ENCODE measurements at regions not wholly inside any gene's neighbourhood (a gene's known extent, or its start where the extent isn't known, plus 50 kb on each side); places are given as distances from the start of the nearest gene placed in this dataset.

DNA sequence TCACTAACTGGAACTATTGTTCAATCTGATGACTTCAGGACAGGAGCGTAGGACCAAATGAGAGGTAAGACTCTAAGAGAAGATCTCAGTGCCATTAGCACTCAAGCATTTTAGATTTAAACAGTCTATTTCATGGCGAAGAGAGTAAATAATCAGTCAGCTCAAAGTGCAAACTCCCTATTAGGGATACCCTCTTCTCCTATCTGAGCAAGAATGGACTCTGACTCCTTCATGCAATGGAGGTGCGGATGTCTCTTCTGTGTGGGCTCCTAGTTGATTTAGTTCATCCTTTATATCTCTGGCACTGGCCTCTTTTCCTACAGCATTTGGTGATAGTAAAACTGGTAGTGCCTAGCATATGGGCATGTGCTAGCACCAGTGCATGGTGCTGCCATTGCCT, 144.6 kb downstream of the SMC2 start:
- no peak for DNase-seq (ENCODE audit: low read depth)
- H3K4me3 ChIP-seq (ENCODE audit: low read depth, low read length): no peak overlapping the region
- in situ Hi-C loops (cut with HindIII; ENCODE audit: low sequenced_read_pairs): no loop called here
- TF ChIP-seq, protein P1, sequence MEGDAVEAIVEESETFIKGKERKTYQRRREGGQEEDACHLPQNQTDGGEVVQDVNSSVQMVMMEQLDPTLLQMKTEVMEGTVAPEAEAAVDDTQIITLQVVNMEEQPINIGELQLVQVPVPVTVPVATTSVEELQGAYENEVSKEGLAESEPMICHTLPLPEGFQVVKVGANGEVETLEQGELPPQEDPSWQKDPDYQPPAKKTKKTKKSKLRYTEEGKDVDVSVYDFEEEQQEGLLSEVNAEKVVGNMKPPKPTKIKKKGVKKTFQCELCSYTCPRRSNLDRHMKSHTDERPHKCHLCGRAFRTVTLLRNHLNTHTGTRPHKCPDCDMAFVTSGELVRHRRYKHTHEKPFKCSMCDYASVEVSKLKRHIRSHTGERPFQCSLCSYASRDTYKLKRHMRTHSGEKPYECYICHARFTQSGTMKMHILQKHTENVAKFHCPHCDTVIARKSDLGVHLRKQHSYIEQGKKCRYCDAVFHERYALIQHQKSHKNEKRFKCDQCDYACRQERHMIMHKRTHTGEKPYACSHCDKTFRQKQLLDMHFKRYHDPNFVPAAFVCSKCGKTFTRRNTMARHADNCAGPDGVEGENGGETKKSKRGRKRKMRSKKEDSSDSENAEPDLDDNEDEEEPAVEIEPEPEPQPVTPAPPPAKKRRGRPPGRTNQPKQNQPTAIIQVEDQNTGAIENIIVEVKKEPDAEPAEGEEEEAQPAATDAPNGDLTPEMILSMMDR (IDR thresholded peaks at IDR 0.05; ENCODE audit: low read depth, low read length, missing control alignments): no peak

DNA sequence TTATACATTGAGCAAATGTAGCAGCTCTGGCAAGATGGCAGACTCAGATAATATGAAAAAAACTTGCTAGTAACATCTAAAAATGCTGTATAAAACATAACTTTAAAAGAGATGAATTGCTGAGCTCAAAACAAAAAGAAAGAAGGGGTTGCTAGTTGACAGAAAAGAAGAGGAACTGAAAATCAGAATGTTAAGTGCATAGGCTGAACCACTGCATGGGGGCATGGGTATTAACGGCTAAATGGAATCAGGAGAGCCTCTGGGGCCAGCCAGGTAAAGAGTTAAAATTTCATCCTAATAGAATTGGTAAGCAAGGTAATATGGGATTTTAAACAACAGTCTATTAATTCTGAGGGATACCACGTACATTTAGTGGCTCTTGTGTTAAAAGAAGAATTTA, 146.8 kb downstream of the SMC2 start:
- in situ Hi-C loops (cut with HindIII; ENCODE audit: low sequenced_read_pairs): no loop called here
- H3K4me3 ChIP-seq (ENCODE audit: low read depth, low read length): no peak overlapping the region
- TF ChIP-seq, protein P1 (IDR thresholded peaks at IDR 0.05; ENCODE audit: low read depth, low read length, missing control alignments): no peak
- no peak for DNase-seq (ENCODE audit: low read depth)

DNA sequence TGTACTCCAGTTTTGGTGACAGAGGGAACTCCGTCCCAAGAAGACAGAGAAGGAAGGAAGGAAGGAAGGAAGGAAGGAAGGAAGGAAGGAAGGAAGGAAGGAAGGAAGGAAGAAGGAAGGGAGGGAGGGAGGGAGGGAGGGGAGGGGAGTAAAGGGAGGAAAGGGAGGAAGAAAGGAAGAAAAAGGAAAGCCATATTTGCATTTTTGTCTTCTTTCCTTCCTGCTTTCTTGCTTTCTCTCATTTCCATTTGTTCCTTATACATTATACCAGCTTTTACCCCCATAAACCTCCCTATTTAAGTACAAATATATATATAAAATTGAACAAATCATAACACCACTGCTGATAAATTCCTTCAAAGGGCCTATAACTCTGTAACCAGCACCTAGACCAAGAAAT, 151.8 kb downstream of the SMC2 start:
- in situ Hi-C loops (cut with HindIII; ENCODE audit: low sequenced_read_pairs): no loop called here
- no peak for DNase-seq (ENCODE audit: low read depth)
- H3K4me3 ChIP-seq (ENCODE audit: low read depth, low read length): no peak overlapping the region
- TF ChIP-seq, protein P1 (IDR thresholded peaks at IDR 0.05; ENCODE audit: low read depth, low read length, missing control alignments): no peak

DNA sequence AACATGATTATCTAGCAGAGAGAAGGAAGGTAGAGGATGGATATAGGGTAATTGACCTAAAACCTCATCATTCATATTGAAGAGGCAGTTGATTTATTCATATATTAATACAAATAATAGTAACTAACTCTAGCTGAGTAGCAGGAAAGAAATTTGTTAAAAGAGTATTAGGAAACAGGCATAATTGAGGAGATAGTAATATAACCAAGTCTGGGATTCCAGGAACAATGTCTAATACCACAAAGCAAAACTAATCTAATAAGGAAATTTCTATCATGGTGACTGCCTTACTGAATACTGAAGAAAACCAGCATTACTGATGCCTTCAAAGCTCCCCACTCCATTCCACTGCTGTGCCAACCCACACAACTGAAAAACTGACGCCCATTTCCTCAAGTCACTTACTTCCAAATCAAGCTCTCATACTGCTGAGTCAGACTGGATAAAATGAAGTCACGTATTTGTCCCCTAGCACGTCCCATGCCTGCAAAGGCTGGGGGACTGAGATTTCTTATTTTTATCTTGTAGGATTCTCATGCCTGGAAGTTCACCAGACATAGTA, 153.9 kb downstream of the SMC2 start:
- TF ChIP-seq, protein P1 (IDR thresholded peaks at IDR 0.05; ENCODE audit: low read depth, low read length, missing control alignments): no peak
- no peak for DNase-seq (ENCODE audit: low read depth)
- in situ Hi-C loops (cut with HindIII; ENCODE audit: low sequenced_read_pairs): no loop called here
- H3K4me3 ChIP-seq (ENCODE audit: low read depth, low read length): no peak overlapping the region

DNA sequence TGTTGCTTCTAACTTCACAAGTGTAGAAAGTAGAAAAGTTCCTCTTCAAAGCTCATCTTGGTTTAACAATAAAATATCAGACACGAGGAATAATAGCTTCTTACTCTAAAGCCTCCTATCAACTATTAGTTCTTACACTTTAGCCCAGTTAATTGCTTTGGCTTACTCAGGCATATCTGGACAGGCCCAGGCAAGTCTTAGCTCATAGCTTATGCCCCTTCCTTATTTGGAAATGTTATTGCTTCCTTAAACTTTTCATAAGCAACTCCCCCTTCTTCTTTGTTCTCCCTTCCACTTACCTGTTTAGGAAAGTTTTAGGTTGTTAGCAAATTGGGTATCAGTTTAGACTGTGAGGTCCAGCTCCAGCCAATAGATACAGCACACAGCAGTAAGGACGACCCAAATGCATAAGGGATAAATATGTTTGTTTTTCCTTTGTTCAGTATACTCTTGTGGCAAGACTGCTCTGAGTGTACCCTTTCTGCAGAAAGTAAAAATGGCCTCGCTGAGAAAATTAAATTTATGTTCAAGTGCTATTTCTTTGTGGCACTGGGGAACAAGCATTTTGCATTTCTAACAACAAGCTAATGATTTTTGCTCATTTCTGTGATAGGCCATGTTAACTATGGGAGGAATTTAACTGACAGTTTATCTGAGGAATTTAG, 162.1 kb downstream of the SMC2 start:
- no peak overlapping the region for H3K4me3 ChIP-seq (ENCODE audit: low read depth, low read length)
- TF ChIP-seq, protein P1 (IDR thresholded peaks at IDR 0.05; ENCODE audit: low read depth, low read length, missing control alignments): no peak
- DNase-seq (ENCODE audit: low read depth): no peak
- in situ Hi-C loops (cut with HindIII; ENCODE audit: low sequenced_read_pairs): no loop called here

DNA sequence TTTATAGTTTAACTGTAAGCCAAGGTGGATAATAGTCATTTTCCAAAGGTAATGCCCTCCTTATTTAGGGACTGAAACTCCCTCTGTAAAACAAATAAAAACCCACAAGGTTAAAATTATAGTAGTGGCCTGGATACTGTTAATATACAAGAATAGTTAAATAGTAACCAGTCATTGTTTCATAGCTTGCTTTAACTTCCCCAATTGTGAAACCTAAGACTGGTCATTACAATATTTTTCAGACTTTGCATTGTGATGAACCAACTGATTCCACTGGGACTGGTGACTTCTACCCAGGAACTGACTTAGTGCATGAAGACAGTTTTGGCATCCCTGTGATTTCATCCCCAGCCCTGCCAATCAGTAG, 162.6 kb downstream of the SMC2 start:
- in situ Hi-C loops (cut with HindIII; ENCODE audit: low sequenced_read_pairs): no loop called here
- TF ChIP-seq, protein P1 (IDR thresholded peaks at IDR 0.05; ENCODE audit: low read depth, low read length, missing control alignments): no peak
- H3K4me3 ChIP-seq (ENCODE audit: low read depth, low read length): no peak overlapping the region
- no peak for DNase-seq (ENCODE audit: low read depth)
